HL-60 (cell line): ENCODE measurements at regions not wholly inside any gene's neighbourhood (a gene's known extent, or its start where the extent isn't known, plus 50 kb on each side); places are given as distances from the start of the nearest gene placed in this dataset.

Experiments used
- CTCF ChIP-seq: IDR thresholded peaks from one replicate; pipeline ENCODE4 v1.5.1; 2011; ENCODE audit warnings: low read length, control low read depth, inconsistent platforms; ENCODE audit not compliant: insufficient read depth
- GABPA ChIP-seq: IDR thresholded peaks from 2 replicates; pipeline ENCODE4 v1.6.1; 2012; ENCODE audit warnings: low read depth
- POLR2AphosphoS5 ChIP-seq: IDR thresholded peaks from 2 replicates; pipeline ENCODE4 v1.6.1; 2012; ENCODE audit warnings: low read depth
- REST ChIP-seq: IDR thresholded peaks from 2 replicates; pipeline ENCODE4 v1.6.1; 2012; ENCODE audit warnings: low read depth; ENCODE audit not compliant: insufficient replicate concordance
- SPI1 ChIP-seq: IDR thresholded peaks from 2 replicates; pipeline ENCODE4 v1.6.1; 2012; ENCODE audit warnings: low read depth, mild to moderate bottlenecking, borderline replicate concordance

- TF ChIP-seq CTCF (no peak), POLR2AphosphoS5 (no peak), REST (no peak), GABPA (no peak), SPI1 (no peak)
These were observed 56.3 kb upstream of the SLC8A3 start for GRCh38 chr14:70245026-70245425.
